Activated CD4-positive, CD25-positive, alpha-beta regulatory T cell treated with anti-CD3 and anti-CD28 coated beads, Interleukin-2, amount 50 U/mL, for 24 hours (primary cell): ENCODE measurements at regions not wholly inside any gene's neighbourhood (a gene's known extent, or its start where the extent isn't known, plus 50 kb on each side); places are given as distances from the start of the nearest gene placed in this dataset.

Source experiments
- ATAC-seq, 2 donors: fragments of 150-1000 bp; cut with Tn5 transposase; one replicate each; pipeline ENCODE4 v1.10.0; 2021; ENCODE audit warnings: mild to moderate bottlenecking in 1 of 2, moderate library complexity in 1 of 2

GRCh38 chr10:90418869-90419652 is 438.8 kb downstream of the HTR7 start:
- ATAC-seq, result no peak

GRCh38 chr10:90420637-90421318 is 437.1 kb downstream of the HTR7 start:
- peak in 1 of 2 donors; percentile 17 for ATAC-seq

DNA sequence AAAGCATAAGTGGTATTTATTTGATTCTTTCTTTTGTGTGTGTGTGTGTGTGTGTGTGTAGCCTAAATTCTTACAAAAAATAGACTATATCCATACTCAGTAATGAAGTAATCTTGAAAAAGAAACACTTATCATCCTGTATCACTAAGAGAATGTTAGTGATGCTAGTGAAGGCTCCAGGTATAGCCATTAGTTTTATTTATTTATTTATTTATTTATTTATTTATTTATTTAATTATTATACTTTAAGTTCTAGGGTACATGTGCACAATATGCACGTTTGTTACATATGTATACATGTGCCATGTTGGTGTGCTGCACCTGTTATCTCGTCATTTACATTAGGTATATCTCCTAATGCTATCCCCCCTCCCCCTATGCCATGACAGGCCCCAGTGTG is 436.0 kb downstream of the HTR7 start:
- no peak for ATAC-seq

- no peak for ATAC-seq
These were observed 433.1 kb downstream of the HTR7 start for GRCh38 chr10:90424730-90425129.

- no peak for ATAC-seq
These were observed 427.7 kb downstream of the HTR7 start for GRCh38 chr10:90430186-90430585.

GRCh38 chr10:90432866-90433265 is 425.0 kb downstream of the HTR7 start:
- no peak for ATAC-seq

- ATAC-seq, result no peak
These were observed 422.5 kb downstream of the HTR7 start for GRCh38 chr10:90435296-90435695.

DNA sequence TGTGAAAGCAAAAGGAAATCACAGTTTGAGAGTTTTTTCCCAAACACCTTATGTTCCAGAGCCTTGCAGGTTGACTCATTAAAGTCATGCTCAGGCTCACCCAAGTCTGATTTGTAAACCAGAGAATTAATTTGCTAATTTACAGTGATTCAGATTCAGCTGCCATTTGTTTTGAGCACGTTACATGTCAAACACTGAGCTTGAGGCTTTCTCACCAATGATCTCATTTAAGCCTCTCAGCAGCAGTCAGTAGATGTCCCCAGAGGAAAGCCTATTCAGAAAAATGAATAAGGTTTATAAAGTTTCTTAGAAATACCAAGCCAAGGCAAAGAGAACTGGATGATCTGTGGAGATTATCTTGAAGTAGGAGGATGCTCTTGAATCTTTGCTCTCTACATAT is 420.4 kb downstream of the HTR7 start:
- ATAC-seq, result no peak

- ATAC-seq, result no peak
These were observed 417.0 kb downstream of the HTR7 start for GRCh38 chr10:90440870-90441269.

DNA sequence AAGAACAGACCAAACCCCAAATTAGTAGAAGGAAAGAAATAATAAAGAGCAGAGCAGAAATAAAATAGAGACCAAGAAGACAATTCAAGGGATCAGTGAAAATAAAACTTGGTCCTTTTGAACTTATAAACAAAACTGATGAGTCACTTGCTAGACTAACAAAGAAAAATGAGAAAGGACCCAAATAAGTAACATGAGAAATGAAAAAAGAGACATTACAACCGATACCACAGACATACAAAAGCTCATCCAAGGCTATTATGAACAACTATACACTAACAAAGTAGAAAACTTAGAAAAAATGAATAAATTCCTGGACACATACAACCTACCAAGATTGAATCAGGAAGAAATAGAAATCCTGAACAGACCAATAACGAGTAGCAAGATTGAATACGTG is 414.5 kb downstream of the HTR7 start:
- ATAC-seq, result no peak

- ATAC-seq, result no peak
These were observed 410.0 kb downstream of the HTR7 start for GRCh38 chr10:90447831-90448230.

- no peak for ATAC-seq
These were observed 407.0 kb downstream of the HTR7 start for GRCh38 chr10:90450797-90451196.

DNA sequence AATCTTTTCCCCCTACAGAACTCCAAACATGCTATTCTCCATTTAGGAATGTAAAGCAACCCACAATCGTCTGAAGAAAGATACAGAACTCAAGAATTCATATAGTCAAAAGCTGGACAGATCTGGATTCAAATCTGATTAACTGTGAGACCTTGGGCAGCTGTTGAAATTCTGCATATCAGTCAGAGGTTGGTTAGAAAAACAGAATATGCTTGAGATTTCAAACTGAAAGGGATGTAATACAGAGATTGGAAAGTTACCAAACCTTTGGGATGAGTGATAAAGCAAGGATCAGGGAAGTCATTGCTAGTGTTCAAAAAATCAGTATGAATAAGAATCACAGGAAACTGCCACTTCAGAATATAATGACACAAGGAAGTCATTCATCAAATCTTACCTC is 406.6 kb downstream of the HTR7 start:
- ATAC-seq, result no peak

- ATAC-seq, result no peak
These were observed 399.8 kb downstream of the HTR7 start for GRCh38 chr10:90458054-90458453.

DNA sequence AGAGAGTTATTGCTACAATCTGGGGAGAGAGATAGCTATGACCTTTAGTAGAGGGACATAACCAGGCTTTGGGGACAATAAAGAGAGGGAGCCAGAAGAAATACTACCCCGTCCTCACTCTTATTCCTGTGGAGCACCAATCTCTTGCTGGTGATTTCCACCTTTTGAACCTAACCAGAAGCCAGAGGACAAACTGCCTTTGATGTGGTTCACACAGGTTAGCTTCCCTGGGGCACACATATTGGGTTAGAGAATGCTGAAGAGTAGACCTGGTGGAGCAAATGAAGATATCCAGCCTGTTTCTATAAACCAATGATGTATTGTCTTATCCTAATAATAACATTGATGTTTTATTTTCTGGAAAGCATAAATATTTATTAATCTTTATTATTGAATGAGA is 399.3 kb downstream of the HTR7 start:
- no peak for ATAC-seq

GRCh38 chr10:90461437-90462155 is 396.2 kb downstream of the HTR7 start:
- no peak for ATAC-seq

- no peak for ATAC-seq
These were observed 394.9 kb downstream of the HTR7 start for GRCh38 chr10:90462749-90463470.

- no peak for ATAC-seq
These were observed 393.5 kb downstream of the HTR7 start for GRCh38 chr10:90464329-90464728.

DNA sequence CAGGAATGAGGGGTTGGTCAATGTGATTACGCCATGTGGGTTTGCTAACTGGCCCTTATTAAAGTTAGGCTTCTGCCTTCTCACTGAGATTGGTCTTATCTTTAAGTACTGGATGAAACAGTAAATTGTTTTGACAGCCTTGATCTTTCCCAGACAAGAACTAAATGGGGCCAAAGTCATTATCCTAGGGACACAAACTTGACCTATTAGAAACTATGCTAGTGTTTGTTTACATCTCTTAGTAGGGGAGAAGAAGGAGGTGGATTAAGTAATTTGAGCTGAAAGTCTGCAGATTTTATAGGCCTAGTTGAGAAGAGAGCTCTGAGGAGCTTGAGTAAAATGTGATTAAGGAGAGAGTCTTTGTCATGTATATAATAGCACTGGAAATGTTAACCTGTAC is 386.9 kb downstream of the HTR7 start:
- ATAC-seq, result no peak

GRCh38 chr10:90480466-90480865 is 377.4 kb downstream of the HTR7 start:
- no peak for ATAC-seq

- ATAC-seq, result no peak
These were observed 376.4 kb downstream of the HTR7 start for GRCh38 chr10:90481326-90481923.

DNA sequence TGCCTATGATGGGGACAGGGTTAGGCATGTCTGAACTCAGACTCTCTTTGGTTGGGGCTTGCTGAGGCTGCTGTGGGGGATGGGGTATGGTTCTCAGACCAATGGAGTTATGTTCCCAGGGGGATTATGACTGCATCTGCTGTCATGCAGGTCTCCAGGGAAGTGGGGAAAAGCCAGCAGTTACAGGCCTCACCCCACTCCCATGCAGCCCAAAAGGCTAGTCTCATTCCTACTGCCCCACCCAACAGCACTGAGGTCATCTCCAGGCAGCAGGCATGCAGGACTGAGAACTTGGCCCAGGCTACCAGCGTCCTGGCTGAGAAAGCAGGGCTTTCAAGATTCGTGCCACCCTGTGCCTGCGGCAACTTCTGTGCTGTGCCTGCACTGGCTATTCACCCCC is 373.3 kb downstream of the HTR7 start:
- no peak for ATAC-seq

- no peak for ATAC-seq
These were observed 363.7 kb downstream of the HTR7 start for GRCh38 chr10:90494183-90494582.
